Esophagus squamous epithelium (tissue), 5 donors: ENCODE measurements at regions not wholly inside any gene's neighbourhood (a gene's known extent, or its start where the extent isn't known, plus 50 kb on each side); places are given as distances from the start of the nearest gene placed in this dataset.

ENCODE experiments used
- DNase-seq: peaks from one replicate; lab custom pipeline; 2025; lab: John Stamatoyannopoulos, UW
- H3K27ac ChIP-seq, 4 donors: fragments of 200-600 bp; sonication (generic); one replicate each; pipeline ENCODE4 v1.5.1; 2016 to 2019; ENCODE audit warnings: mild to moderate bottlenecking in 1 of 4
- H3K27me3 ChIP-seq, 4 donors: fragments of 200-600 bp; sonication (generic); 1 replicate in 3 of 4; 2 replicates in 1 of 4; pipeline versions ENCODE4 v1.5.1 to v1.6.0; 2017 to 2021; ENCODE audit warnings: antibody characterized with exemption in 1 of 4
- H3K36me3 ChIP-seq, 3 donors: fragments of 200-600 bp; sonication (generic); one replicate each; pipeline ENCODE4 v1.5.1; 2016 to 2019
- H3K4me1 ChIP-seq, 3 donors: fragments of 200-600 bp; sonication (generic); one replicate each; pipeline ENCODE4 v1.5.1; 2017 to 2019
- H3K4me3 ChIP-seq, 4 donors: fragments of 200-600 bp; sonication (generic); 1 replicate in 3 of 4; 2 replicates in 1 of 4; pipeline ENCODE4 v1.5.1; 2016 to 2019; ENCODE audit warnings: mild to moderate bottlenecking in 2 of 4, moderate library complexity in 1 of 4
- H3K9me3 ChIP-seq, 3 donors: fragments of 200-600 bp; sonication (generic); one replicate each; pipeline ENCODE4 v1.5.1; 2016 to 2019
- CTCF ChIP-seq, 6 experiments: fragments of 450-650 bp in 4 of 6; fragments of 200-600 bp in 2 of 6; sonication (generic) in 2 of 6; IDR thresholded peaks; one replicate each; pipeline ENCODE4 v1.5.1; 2016 to 2019; ENCODE audit warnings: antibody characterized with exemption in 6 of 6, mild to moderate bottlenecking in 4 of 6, moderate library complexity in 4 of 6
- POLR2A ChIP-seq, 4 donors: fragments of 450-650 bp; IDR thresholded peaks; one replicate each; pipeline ENCODE4 v1.6.1; 2017; ENCODE audit warnings: antibody characterized with exemption in 4 of 4, mild to moderate bottlenecking in 4 of 4, moderate library complexity in 3 of 4
- WGBS, 2 donors: methylation state at CpG; one replicate each; pipeline ENCODE4 v1.1.5; 2018; 5-methylcytosine and 5-hydroxymethylcytosine counted together
- intact Hi-C: fragments of 100-400 bp; cut with DNase I; formaldehyde crosslinking; loops from one replicate; pipeline ENCODE4 v1.15.0; 2022
- donor health status: DM: yes; HTN: yes; CAD: no.

GRCh38 chr5:162230348-162230747, 162.8 kb downstream of the GABRG2 start:
- intact Hi-C loops, result no loop called here
- no peak overlapping the region for H3K4me3 ChIP-seq
- 77 to 79% methylated on average over 3 of the region's 3 CpGs for WGBS, 2 donors
- H3K27ac ChIP-seq, result no peak overlapping the region
- no peaks in the 10 kb centered on the region for H3K27me3 ChIP-seq
- H3K4me1 ChIP-seq, result no peaks in the 10 kb centered on the region
- TF ChIP-seq POLR2A (IDR thresholded peaks at IDR 0.05) (no peak), CTCF (IDR thresholded peaks at IDR 0.05) (no peak)
- DNase-seq, result no peak
- H3K9me3 ChIP-seq, result no peaks in the 10 kb centered on the region
- H3K36me3 ChIP-seq, result no peaks in the 10 kb centered on the region

- no peak for DNase-seq
- no peak overlapping the region for H3K27ac ChIP-seq
- peaks cover 0 to 4% (median 0%) of the 10 kb centered on the region in 3 donors for H3K9me3 ChIP-seq
- WGBS, 2 donors, result 29% methylated on average over 1 of the region's 1 CpG
- H3K27me3 ChIP-seq, result no peaks in the 10 kb centered on the region
- H3K4me3 ChIP-seq, result no peak overlapping the region
- intact Hi-C loops, result no loop called here
- no peak for TF ChIP-seq POLR2A (IDR thresholded peaks at IDR 0.05)
- no peak for TF ChIP-seq CTCF (IDR thresholded peaks at IDR 0.05)
- H3K4me1 ChIP-seq, result no peaks in the 10 kb centered on the region
- H3K36me3 ChIP-seq, result no peaks in the 10 kb centered on the region
These were observed 163.9 kb downstream of the GABRG2 start for GRCh38 chr5:162231522-162231921.

- no peaks in the 10 kb centered on the region for H3K36me3 ChIP-seq
- no peak for TF ChIP-seq POLR2A (IDR thresholded peaks at IDR 0.05)
- no peak for TF ChIP-seq CTCF (IDR thresholded peaks at IDR 0.05)
- no peaks in the 10 kb centered on the region for H3K27me3 ChIP-seq
- peaks cover 0 to 8% (median 0%) of the 10 kb centered on the region in 3 donors for H3K9me3 ChIP-seq
- H3K4me3 ChIP-seq, result no peak overlapping the region
- intact Hi-C loops, result no loop called here
- no peak for DNase-seq
- no peak overlapping the region for H3K27ac ChIP-seq
- H3K4me1 ChIP-seq, result no peaks in the 10 kb centered on the region
These were observed 173.2 kb downstream of the GABRG2 start for GRCh38 chr5:162240734-162241133.

GRCh38 chr5:162242416-162242815, 174.8 kb downstream of the GABRG2 start:
- H3K4me3 ChIP-seq, result no peak overlapping the region
- H3K27me3 ChIP-seq, result no peaks in the 10 kb centered on the region
- DNase-seq, result no peak
- intact Hi-C loops, result no loop called here
- H3K4me1 ChIP-seq, result no peaks in the 10 kb centered on the region
- no peaks in the 10 kb centered on the region for H3K9me3 ChIP-seq
- H3K27ac ChIP-seq, result no peak overlapping the region
- TF ChIP-seq POLR2A (IDR thresholded peaks at IDR 0.05), result no peak
- TF ChIP-seq CTCF (IDR thresholded peaks at IDR 0.05), result no peak
- H3K36me3 ChIP-seq, result no peaks in the 10 kb centered on the region

GRCh38 chr5:162243651-162244050, 176.1 kb downstream of the GABRG2 start:
- H3K4me3 ChIP-seq, result no peak overlapping the region
- no peaks in the 10 kb centered on the region for H3K27me3 ChIP-seq
- intact Hi-C loops, result no loop called here
- no peaks in the 10 kb centered on the region for H3K4me1 ChIP-seq
- H3K9me3 ChIP-seq, result no peaks in the 10 kb centered on the region
- TF ChIP-seq POLR2A (IDR thresholded peaks at IDR 0.05) (no peak), CTCF (IDR thresholded peaks at IDR 0.05) (no peak)
- WGBS, 2 donors, result 40 to 52% methylated on average over 3 of the region's 3 CpGs
- H3K36me3 ChIP-seq, result no peaks in the 10 kb centered on the region
- DNase-seq, result no peak
- H3K27ac ChIP-seq, result no peak overlapping the region
